IMR-90 (cell line): ENCODE measurements at regions not wholly inside any gene's neighbourhood (a gene's known extent, or its start where the extent isn't known, plus 50 kb on each side); places are given as distances from the start of the nearest gene placed in this dataset.
A peak's percentile ranks its signal among the peaks of the same experiment; 100 is the strongest.

ENCODE experiments used
- ATAC-seq: fragments of 200-7000 bp; cut with Tn5 transposase; 2 replicates; pipeline ENCODE4 v1.9.1; 2020; ENCODE audit warnings: low read depth, mild to moderate bottlenecking, moderate library complexity
- BruUV-seq: library from RNA; stranded (reverse); fragments of 400-500 nt; replicated peaks from 2 replicates; lab custom pipeline; 2021; lab: Mats Ljungman, UMichigan
- CTCF ChIA-PET: fragments of 300-600 bp; formaldehyde crosslinking; extraction: SDS; loops from one replicate; lab custom pipeline; 2021; ENCODE audit warnings: antibody characterized with exemption; lab: Yijun Ruan, JAX
- POLR2A ChIA-PET: fragments of 300-600 bp; sonication (Branson Sonifier 250); formaldehyde crosslinking; loops from one replicate; lab custom pipeline; 2022; ENCODE audit warnings: antibody characterized with exemption; ENCODE audit not compliant: unreplicated experiment; lab: Charles Lee
- DNase-seq: peaks from one replicate; pipeline ENCODE4 v3.0.0; 2013
- H2AFZ ChIP-seq: replicated peaks from 2 replicates; pipeline ENCODE3; 2013; ENCODE audit warnings: low read length, mild to moderate bottlenecking; ENCODE audit not compliant: poor library complexity
- H2AK5ac ChIP-seq: 2 replicates; pipeline ENCODE4 v1.6.1; 2013; ENCODE audit warnings: low read depth, low read length, inconsistent platforms
- H2AK9ac ChIP-seq: replicated peaks from 2 replicates; pipeline ENCODE3; 2013; ENCODE audit warnings: mild to moderate bottlenecking, low read depth, low read length, moderate library complexity; ENCODE audit not compliant: poor library complexity
- H2BK120ac ChIP-seq: 2 replicates; pipeline ENCODE4 v1.6.1; 2013; ENCODE audit warnings: low read depth, low read length, inconsistent platforms
- H2BK15ac ChIP-seq: 3 replicates; pipeline ENCODE4 v1.6.1; 2013; ENCODE audit warnings: low read depth, low read length, inconsistent platforms
- H2BK20ac ChIP-seq: 2 replicates; pipeline ENCODE4 v1.6.1; 2013; ENCODE audit warnings: low read depth, mild to moderate bottlenecking, inconsistent platforms, low read length, moderate library complexity
- H2BK5ac ChIP-seq: 2 replicates; pipeline ENCODE4 v1.6.1; 2013; ENCODE audit warnings: mild to moderate bottlenecking, low read depth, low read length, inconsistent platforms; ENCODE audit not compliant: poor library complexity, severe bottlenecking
- H3K14ac ChIP-seq: replicated peaks from 2 replicates; pipeline ENCODE4 v1.6.1; 2013; ENCODE audit warnings: low read depth, low read length, inconsistent platforms
- H3K18ac ChIP-seq: 2 replicates; pipeline ENCODE4 v1.6.1; 2013; ENCODE audit warnings: low read depth, low read length, control low read depth
- H3K23ac ChIP-seq: 2 replicates; pipeline ENCODE4 v1.6.1; 2013; ENCODE audit warnings: low read depth, low read length, inconsistent platforms
- H3K27ac ChIP-seq: 2 replicates; pipeline ENCODE4 v1.5.1; 2013; ENCODE audit warnings: mild to moderate bottlenecking, control low read depth, low read length; ENCODE audit not compliant: insufficient read depth
- H3K27me3 ChIP-seq: 2 replicates; pipeline ENCODE4 v1.6.1; 2013; ENCODE audit warnings: low read length; ENCODE audit not compliant: control insufficient read depth, insufficient read depth
- H3K36me3 ChIP-seq: 2 replicates; pipeline ENCODE4 v1.6.1; 2013; ENCODE audit warnings: low read length, mixed read lengths; ENCODE audit not compliant: control insufficient read depth, insufficient read depth
- H3K4ac ChIP-seq: 2 replicates; pipeline ENCODE4 v1.6.1; 2013; ENCODE audit warnings: low read depth, low read length, inconsistent platforms
- H3K4me1 ChIP-seq: 2 replicates; pipeline ENCODE4 v1.6.1; 2013; ENCODE audit warnings: low read length, mixed read lengths; ENCODE audit not compliant: control insufficient read depth, insufficient read depth
- H3K4me2 ChIP-seq: 2 replicates; pipeline ENCODE4 v1.6.1; 2013; ENCODE audit warnings: low read depth, mild to moderate bottlenecking, control low read depth, low read length, moderate library complexity
- H3K4me3 ChIP-seq: 2 replicates; pipeline ENCODE4 v1.5.1; 2013; ENCODE audit warnings: low read depth, mild to moderate bottlenecking, control low read depth, low read length, moderate library complexity; ENCODE audit not compliant: insufficient read depth
- H3K56ac ChIP-seq: 2 replicates; pipeline ENCODE4 v1.6.1; 2013; ENCODE audit warnings: low read length, inconsistent platforms; ENCODE audit not compliant: insufficient read depth; ENCODE audit errors: extremely low read depth
- H3K79me1 ChIP-seq, 2 experiments: 2 replicates each; pipeline ENCODE4 v1.6.1; 2013; ENCODE audit warnings: low read length in 2 of 2, inconsistent platforms in 1 of 2, low read depth in 1 of 2
- H3K9ac ChIP-seq: 2 replicates; pipeline ENCODE4 v1.6.1; 2013; ENCODE audit warnings: low read depth, low read length, control low read depth
- H3K9me1 ChIP-seq: 2 replicates; pipeline ENCODE4 v1.6.1; 2013; ENCODE audit warnings: low read length, inconsistent platforms; ENCODE audit not compliant: insufficient read depth
- H3K9me3 ChIP-seq: 2 replicates; pipeline ENCODE4 v1.6.1; 2013; ENCODE audit warnings: low read length; ENCODE audit not compliant: control insufficient read depth, insufficient read depth
- H4K20me1 ChIP-seq: 2 replicates; pipeline ENCODE4 v1.6.1; 2013; ENCODE audit warnings: low read length, inconsistent platforms; ENCODE audit not compliant: insufficient read depth
- H4K5ac ChIP-seq: 2 replicates; pipeline ENCODE4 v1.6.1; 2013; ENCODE audit warnings: mild to moderate bottlenecking, low read depth, low read length, control low read depth
- H4K8ac ChIP-seq, 2 experiments: 2 replicates each; pipeline ENCODE4 v1.6.1; 2013; ENCODE audit warnings: low read depth in 2 of 2, low read length in 2 of 2, control low read depth in 1 of 2, inconsistent platforms in 1 of 2
- H4K91ac ChIP-seq: 2 replicates; pipeline ENCODE4 v1.6.1; 2013; ENCODE audit warnings: low read depth, low read length, inconsistent platforms; ENCODE audit not compliant: insufficient read depth
- CEBPB ChIP-seq: IDR thresholded peaks from 2 replicates; pipeline ENCODE4 v1.6.1; 2012; ENCODE audit warnings: low read depth, low read length, improper control_type of control experiment
- FOS ChIP-seq: fragments of 150-350 bp; IDR thresholded peaks from 2 replicates; pipeline ENCODE4 v1.6.1; 2016; ENCODE audit warnings: low read depth, low read length
- NFE2L2 ChIP-seq: fragments of 150-350 bp; IDR thresholded peaks from 2 replicates; pipeline ENCODE4 v1.6.1; 2016; ENCODE audit warnings: low read depth, mild to moderate bottlenecking, low read length
- WGBS, 2 experiments: methylation state at CpG; one replicate each; pipeline versions ENCODE4 v1.1.5 to v1.1.7; 2013; ENCODE audit warnings: missing lambda C conversion rate in 2 of 2; ENCODE audit not compliant: insufficient read length in 1 of 2; ENCODE audit errors: extremely low coverage in 2 of 2; 5-methylcytosine and 5-hydroxymethylcytosine counted together
- dilution Hi-C: fragments of 300-500 bp; cut with HindIII; formaldehyde crosslinking; loops from one replicate; pipeline ENCODE4 v1.14.3; 2018; ENCODE audit warnings: low sequenced_read_pairs; ENCODE audit not compliant: unreplicated experiment
- in situ Hi-C: fragments of 300-500 bp; cut with MboI; formaldehyde crosslinking; loops from 3 replicates; pipeline ENCODE4 v1.14.3; 2019; ENCODE audit warnings: low sequenced_read_pairs, inconsistent platforms, mixed read lengths
- intact Hi-C: fragments of 100-400 bp; cut with micrococcal nuclease; formaldehyde crosslinking; loops from 2 replicates; pipeline ENCODE4 v1.10.0; 2022

DNA sequence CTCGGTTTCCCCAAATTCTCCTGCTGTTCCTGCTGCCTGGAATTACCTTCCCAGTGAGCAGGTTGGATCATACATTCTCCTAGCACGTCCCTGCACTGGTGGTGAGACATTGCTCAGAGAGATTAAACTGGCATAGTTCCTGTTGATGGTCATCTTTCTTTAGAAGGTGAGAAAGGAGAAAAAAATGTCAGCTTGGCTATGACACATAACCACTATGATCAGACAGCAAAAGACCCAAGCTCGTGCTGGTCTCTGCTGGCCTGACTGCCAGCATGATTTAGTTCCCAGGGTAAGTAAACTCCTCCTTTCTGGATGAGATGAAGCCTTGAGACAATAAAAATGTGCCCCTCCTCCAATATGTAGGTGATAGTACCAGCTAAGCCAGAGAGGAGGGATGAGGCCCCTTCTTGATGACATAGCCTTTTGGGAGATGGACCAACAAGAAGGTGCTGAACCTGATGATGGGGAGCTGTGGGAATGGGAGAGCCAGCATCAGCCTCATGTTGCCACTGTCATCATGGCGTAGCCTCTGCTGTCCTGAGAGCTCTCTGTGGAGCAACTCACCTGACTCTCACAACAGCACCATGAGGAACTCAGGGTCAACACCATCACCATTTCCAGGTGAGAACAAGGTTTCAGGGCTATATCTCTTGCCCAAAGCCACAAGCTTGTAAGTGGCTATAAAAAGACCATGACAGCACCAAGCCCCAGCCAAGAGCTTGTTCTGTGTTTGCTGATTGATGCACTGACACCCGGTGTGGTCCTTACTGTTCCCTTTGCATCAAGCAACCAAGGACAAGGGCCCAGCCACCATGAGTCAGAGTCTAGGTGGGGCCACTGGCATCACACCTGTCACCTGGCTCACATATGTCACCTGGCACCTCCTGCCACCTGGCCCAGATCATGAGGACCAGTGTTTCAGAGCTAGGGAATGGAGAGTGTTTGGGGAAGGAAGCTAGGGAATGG lies 200.0 kb downstream of the MATN1 start (continued):
- no peak for TF ChIP-seq NFE2L2

GRCh38 chr1:30522031-30523004 lies 201.1 kb downstream of the MATN1 start:
- WGBS, 2 experiments, result 3% methylated on average over 4 of the region's 17 CpGs; no CpG with 5 or more reads in 1 of the 2 experiments
- H3K9ac ChIP-seq, result no peak overlapping the region
- no peaks in the 10 kb centered on the region for H3K79me1 ChIP-seq
- H2AFZ ChIP-seq, result no peak overlapping the region
- H2BK15ac ChIP-seq, result no peak overlapping the region
- no peak overlapping the region for H4K5ac ChIP-seq
- H3K4me3 ChIP-seq, result no peak overlapping the region
- no peaks in the 10 kb centered on the region; the same call in 1 of the 2 replicates for H4K20me1 ChIP-seq
- DNase-seq, result peak; percentile 8
- in situ Hi-C loops, result no loop called here
- no peaks in the 10 kb centered on the region for H3K4me1 ChIP-seq
- no peak overlapping the region for H3K23ac ChIP-seq
- no peak overlapping the region for H4K8ac ChIP-seq
- H2BK5ac ChIP-seq, result no peak overlapping the region
- no peak for ATAC-seq
- H3K9me3 ChIP-seq, result peaks cover 2% of the 10 kb centered on the region; the same call in 1 of the 2 replicates
- no TSS peak for BruUV-seq
- TF ChIP-seq CEBPB (peak; percentile 49), FOS (no peak)
- intact Hi-C loops, result no loop called here
- no peak overlapping the region for H2AK5ac ChIP-seq
- H3K14ac ChIP-seq, result no peak overlapping the region
- no peak overlapping the region for H3K18ac ChIP-seq
- H2AK9ac ChIP-seq, result no peak overlapping the region
- no peak overlapping the region for H2BK120ac ChIP-seq
- H3K9me1 ChIP-seq, result no peaks in the 10 kb centered on the region
- H3K36me3 ChIP-seq, result no peaks in the 10 kb centered on the region
- POLR2A ChIA-PET, result no interaction called here
- dilution Hi-C loops, result no loop called here
- H2BK20ac ChIP-seq, result no peak overlapping the region
- H4K91ac ChIP-seq, result no peak overlapping the region
- H3K4me2 ChIP-seq, result no peak overlapping the region
- H3K4ac ChIP-seq, result no peak overlapping the region
- no peaks in the 10 kb centered on the region; the same call in 1 of the 2 replicates for H3K27me3 ChIP-seq
- no peak overlapping the region for H3K56ac ChIP-seq
- no peak overlapping the region for H3K27ac ChIP-seq
- CTCF ChIA-PET, result no interaction called here
